GM12801 (cell line): ENCODE measurements at regions not wholly inside any gene's neighbourhood (a gene's known extent, or its start where the extent isn't known, plus 50 kb on each side); places are given as distances from the start of the nearest gene placed in this dataset.

ENCODE experiments used
- TF ChIP-seq, protein P1 (sequence below): IDR thresholded peaks from one replicate; pipeline ENCODE4 v1.5.1; 2011; ENCODE audit warnings: control low read depth; ENCODE audit not compliant: insufficient read length; ENCODE audit errors: extremely low read depth

DNA sequence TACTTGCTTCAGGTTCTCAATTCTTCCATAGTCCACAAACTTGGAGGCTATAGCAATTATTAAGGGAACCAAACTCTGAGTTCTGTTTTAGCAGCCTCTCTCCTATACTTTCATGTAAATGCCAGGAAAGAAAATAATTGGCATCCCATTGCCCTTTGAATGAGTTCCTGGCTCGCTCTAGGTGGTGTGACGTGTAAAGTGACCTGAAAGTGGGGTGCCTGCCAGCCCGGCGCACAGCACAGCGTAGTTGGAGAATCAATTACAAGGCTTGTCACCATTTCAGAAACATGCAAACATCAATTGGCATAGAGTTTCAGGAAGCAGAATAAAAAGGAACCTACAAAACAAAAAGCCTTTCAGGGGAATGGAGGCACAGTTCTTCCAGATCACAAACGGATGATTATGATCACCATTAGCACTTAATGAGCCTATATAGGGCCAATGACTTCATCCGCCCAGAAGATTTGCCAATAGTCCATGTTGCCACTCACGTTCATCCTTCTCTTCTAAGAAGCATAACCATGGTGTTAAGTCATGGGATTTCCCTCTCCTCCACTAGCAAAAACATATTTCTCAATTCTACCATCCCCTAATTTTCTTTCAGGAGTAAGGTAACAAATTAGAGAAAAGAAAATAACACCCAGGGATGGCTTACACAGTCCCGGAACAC lies 354.6 kb upstream of the ADGRL2 start:
- TF ChIP-seq, protein P1, sequence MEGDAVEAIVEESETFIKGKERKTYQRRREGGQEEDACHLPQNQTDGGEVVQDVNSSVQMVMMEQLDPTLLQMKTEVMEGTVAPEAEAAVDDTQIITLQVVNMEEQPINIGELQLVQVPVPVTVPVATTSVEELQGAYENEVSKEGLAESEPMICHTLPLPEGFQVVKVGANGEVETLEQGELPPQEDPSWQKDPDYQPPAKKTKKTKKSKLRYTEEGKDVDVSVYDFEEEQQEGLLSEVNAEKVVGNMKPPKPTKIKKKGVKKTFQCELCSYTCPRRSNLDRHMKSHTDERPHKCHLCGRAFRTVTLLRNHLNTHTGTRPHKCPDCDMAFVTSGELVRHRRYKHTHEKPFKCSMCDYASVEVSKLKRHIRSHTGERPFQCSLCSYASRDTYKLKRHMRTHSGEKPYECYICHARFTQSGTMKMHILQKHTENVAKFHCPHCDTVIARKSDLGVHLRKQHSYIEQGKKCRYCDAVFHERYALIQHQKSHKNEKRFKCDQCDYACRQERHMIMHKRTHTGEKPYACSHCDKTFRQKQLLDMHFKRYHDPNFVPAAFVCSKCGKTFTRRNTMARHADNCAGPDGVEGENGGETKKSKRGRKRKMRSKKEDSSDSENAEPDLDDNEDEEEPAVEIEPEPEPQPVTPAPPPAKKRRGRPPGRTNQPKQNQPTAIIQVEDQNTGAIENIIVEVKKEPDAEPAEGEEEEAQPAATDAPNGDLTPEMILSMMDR = no peak

DNA sequence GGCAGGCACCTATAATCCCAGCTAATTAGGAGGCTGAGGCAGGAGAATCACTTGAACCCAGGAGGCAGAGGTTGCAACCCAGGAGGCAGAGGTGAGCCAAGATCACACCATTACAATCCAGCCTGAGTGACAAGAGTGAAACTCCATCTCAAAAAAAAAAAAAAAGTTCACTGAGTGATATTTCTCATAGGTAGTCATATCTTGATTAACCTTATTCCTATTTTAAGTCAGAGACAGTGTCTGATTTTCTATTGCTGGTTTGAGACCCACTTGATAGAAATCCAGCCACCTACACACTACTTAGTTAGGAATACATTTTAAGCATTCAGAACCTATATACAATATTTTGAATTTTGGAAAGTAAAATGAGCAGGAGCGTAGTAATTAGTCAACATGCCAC lies 357.4 kb upstream of the ADGRL2 start:
- TF ChIP-seq, protein P1 = no peak

DNA sequence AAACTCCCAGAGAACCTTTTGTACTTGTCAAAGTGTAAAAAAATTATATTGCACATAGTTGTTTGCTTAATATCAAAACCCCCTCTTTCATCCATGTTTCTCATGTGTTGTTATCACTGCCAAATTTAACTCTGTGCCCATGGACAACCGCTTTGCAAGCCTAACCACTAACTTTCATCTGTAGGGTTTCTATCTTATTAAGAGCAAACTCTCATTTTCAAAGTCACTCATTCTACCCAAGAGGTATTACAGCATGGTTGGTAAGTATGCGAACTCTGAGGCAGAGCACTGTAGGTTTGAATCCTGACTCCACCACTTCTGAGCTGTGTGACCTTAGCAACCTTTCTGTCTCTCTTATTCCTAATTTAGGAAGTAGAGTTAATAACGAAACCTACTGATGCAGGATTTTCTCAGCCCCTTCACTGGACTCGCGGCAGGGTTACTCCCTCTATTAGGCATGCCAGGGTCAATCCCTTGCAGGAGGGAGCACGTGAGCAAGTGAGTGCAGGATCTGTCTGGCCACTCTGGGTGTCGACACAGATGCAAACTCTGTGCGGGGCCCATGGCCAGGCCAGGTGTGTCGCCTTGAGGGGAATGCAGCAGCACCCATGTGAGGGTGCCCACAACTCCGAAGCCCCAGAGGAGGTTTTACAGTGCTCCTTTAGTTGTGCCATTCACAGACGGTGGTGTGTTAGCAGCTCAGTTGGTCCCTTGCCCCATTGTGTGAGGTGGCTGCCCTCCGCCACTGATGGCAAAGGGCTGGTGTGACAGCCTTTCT lies 361.5 kb upstream of the ADGRL2 start:
- TF ChIP-seq, protein P1 = no peak

DNA sequence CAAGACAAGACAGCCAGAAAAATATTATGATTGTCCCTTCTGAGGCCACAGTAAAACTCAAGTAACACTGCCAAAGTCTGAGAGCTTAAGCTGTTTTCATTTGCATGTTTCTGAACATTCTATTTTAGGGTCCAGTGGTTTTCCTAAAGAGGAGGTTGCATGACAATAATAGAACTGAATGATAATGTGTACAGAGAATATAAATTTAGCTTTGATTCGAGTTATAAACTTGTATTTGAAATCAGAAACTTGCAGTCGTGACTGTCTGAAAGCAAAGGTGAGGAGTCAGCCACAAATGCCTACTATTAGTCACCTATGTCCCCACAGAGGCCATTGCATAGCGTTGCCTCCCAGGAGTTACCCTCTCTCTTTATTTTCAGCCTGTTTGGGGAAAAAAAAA lies 363.1 kb upstream of the ADGRL2 start:
- TF ChIP-seq, protein P1 = no peak

DNA sequence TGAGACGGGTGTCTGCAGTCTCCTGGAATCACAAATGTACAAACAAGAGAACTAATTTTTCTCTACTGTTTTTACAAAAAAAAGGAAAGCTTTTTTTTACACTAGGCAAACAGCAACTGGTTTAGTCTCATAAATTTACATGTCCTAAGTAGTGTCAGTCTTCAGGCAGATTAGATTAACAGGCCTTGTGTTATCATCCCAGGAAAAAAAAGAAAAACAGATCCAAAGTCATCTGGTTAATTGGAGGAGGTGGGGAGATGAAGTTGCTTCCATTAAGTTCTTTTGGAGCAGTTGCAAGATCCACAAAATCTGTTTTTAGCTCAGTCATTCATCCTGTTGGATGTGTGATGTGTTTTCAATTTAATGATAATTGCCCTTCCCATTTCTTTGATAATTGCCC lies 363.5 kb upstream of the ADGRL2 start:
- TF ChIP-seq, protein P1 = no peak

DNA sequence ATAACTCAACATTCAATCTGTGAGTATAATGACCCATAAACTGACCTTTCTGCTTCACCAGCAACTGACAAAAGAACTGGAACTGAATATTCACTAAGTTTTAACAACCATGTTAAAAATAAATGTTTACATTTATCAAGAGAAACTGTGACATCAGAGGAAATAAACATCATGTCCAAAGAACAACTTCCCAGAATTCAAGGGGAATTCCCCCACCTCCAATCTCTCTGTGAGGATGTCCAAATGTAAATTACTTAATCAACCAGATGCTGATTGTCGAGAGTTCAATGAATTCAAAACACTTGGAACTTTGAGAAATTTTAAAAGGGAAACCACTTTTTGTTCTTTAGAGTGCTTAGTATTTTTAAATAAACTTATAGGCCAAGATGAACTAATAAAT lies 365.6 kb upstream of the ADGRL2 start:
- TF ChIP-seq, protein P1 = no peak

DNA sequence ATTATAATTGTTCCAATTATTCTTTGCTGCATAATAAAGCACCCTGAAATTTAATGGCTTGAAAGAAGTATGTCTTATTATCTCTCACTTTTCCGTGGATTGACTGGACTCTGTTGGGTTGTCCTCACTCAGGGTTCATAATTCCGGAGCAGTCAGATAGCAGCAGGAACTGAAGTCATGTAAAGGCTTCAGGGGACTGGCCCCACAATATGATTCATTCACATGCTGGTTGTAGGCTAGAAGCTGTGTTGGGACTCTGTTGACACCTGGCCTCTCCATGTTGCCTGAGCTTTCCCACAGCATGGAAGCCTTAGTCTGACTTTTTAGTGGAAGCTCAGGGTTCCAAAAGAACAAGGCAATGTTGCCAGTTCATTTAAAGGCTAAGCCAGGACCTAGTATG lies 367.1 kb upstream of the ADGRL2 start:
- TF ChIP-seq, protein P1 = no peak
